C4-2B (cell line): ENCODE measurements at regions not wholly inside any gene's neighbourhood (a gene's known extent, or its start where the extent isn't known, plus 50 kb on each side); places are given as distances from the start of the nearest gene placed in this dataset.

Experiments
- ZFX ChIP-seq: fragments of 450-650 bp; IDR thresholded peaks from 2 replicates; pipeline ENCODE4 v1.6.1; 2017
- TF ChIP-seq, protein P1 (sequence below): fragments of 450-650 bp; conservative IDR thresholded peaks from 2 replicates; pipeline ENCODE4 v1.5.1; 2017; ENCODE audit warnings: mild to moderate bottlenecking

DNA sequence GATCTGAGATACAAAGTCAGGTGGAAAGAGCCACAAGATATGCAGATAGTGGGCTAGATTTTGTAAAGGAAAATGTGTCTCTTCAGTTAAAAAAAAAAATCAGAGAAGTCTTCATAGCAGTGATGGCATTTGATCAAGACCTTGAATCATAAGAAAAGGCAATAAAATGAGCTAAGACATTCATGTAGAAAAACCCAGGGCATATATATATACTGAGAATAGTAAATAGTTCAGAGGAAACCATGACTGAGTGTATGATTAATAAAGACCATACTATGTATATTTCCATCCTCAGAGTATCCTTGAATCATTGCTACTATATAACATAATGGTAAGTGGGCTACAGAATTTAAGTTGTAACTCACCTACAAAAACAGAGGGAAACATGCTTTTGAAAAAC is 321.7 kb upstream of the NR5A2 start:
- TF ChIP-seq, protein P1, sequence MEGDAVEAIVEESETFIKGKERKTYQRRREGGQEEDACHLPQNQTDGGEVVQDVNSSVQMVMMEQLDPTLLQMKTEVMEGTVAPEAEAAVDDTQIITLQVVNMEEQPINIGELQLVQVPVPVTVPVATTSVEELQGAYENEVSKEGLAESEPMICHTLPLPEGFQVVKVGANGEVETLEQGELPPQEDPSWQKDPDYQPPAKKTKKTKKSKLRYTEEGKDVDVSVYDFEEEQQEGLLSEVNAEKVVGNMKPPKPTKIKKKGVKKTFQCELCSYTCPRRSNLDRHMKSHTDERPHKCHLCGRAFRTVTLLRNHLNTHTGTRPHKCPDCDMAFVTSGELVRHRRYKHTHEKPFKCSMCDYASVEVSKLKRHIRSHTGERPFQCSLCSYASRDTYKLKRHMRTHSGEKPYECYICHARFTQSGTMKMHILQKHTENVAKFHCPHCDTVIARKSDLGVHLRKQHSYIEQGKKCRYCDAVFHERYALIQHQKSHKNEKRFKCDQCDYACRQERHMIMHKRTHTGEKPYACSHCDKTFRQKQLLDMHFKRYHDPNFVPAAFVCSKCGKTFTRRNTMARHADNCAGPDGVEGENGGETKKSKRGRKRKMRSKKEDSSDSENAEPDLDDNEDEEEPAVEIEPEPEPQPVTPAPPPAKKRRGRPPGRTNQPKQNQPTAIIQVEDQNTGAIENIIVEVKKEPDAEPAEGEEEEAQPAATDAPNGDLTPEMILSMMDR = no peak
- no peak for TF ChIP-seq ZFX
